CD4-positive, alpha-beta T cell treated with Interleukin-1 beta for 1 hour (primary cell): ENCODE measurements at regions not wholly inside any gene's neighbourhood (a gene's known extent, or its start where the extent isn't known, plus 50 kb on each side); places are given as distances from the start of the nearest gene placed in this dataset.
"Not testable (repeated sequence)": the region's sequence is repeated elsewhere in the genome, so short reads cannot be mapped to it uniquely, and the experiment has no call there.

ENCODE experiments used
- DNase-seq, 2 donors: peaks; one replicate each; pipeline ENCODE4 v3.0.0-alpha.2; 2020 to 2022

GRCh38 chr7:24436131-24436920 is 136.9 kb upstream of the PALS2 start:
- no peak for DNase-seq

DNA sequence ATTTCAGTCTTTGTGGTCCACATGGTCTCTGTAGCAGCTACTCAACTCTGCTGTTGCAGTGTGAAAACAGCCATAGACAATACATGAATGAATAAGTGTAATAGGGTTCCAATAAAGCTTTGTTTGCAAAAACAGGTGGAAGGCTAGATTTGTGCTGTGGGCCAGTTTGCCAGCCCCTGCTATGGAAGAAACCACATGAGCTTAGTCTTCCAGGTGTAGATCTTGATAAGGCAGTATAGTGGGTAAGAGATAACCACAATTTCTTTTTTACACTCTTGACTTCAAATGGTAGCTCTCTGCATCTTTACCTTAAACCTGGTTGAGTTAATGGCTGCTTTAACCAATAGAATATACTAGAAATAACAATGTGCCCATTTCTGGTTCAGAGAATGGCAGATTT is 135.0 kb upstream of the PALS2 start:
- DNase-seq: no peak

DNA sequence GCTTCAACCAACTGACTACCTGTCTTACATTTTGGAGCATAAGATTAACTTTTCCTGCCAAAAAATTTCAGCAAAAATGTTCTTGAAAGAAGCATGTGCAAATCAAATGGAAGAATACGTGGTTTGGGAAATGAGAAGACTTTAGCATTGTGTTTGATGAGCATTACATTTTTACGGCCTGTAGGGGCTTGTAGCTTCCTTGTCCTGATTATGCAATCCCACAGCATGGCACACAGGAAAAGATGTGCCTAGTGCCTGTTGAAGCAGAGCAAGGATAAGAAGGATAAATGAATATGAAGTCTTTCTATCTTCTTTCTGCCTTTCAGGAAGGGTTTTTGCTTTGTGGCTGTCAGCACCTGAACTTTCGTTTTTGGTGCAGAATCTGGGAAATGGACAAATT is 134.1 kb upstream of the PALS2 start:
- DNase-seq: not testable (repeated sequence)

- no peak for DNase-seq
Measured at GRCh38 chr7:24440892-24441291, 132.4 kb upstream of the PALS2 start.

DNA sequence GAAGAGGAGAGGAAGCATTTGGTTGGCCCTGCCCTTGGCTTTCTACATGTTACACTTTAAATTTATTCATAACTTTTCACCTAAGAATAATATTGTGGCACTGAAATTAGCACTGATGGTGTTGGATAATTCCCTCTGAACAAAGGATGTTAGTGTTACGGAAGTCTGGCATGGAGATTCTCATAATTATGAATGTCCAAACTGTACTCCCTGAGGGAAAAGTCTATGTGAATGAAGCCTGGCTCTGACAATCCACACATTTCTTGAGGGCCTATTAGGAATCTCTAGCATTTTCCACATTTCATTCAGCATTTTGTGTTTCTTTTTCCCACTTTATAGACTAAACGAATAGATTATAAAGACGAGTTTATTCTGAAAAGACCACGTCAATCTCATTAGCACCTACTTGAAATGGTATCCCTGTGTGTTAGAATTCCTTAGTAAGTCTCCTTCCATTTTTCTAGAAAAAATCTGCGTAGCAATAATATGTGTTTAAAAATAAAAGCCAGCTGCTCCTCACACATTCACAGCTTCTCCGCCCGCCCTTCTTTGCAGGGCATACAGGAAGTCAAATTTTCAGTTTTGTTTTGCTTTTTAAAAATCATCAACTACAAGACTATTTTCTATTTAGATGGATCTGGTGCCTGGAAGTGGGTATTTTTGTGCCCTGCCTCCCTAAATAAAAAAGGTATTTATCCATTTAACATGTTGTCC is 131.8 kb upstream of the PALS2 start:
- DNase-seq: peak in 1 of 2 donors; percentile 2

GRCh38 chr7:24442170-24442777 is 131.0 kb upstream of the PALS2 start:
- peak; percentile 1 to 12 for DNase-seq

- DNase-seq: no peak
Measured at GRCh38 chr7:24444666-24445440, 128.4 kb upstream of the PALS2 start.

GRCh38 chr7:24448038-24448437 is 125.2 kb upstream of the PALS2 start:
- no peak for DNase-seq

DNA sequence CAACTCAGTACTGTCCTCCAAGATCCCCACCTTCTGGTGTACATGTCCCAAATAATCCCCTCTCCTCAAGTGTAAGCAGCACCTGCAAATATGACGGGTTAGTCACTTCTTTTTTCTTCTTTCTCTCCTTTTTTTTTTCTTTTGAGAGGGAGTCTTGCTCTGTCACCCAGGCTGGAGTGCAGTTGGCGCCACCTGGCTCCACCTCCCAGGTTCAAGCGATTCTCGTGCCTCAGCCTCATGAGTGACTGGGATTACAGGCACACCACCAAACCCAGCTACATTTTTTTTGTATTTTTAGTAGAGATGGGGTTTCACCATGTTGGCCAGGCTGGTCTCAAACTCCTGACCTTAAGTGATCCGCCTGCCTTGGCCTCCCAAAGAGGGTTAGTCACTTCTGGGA is 123.8 kb upstream of the PALS2 start:
- not testable (repeated sequence) for DNase-seq

DNA sequence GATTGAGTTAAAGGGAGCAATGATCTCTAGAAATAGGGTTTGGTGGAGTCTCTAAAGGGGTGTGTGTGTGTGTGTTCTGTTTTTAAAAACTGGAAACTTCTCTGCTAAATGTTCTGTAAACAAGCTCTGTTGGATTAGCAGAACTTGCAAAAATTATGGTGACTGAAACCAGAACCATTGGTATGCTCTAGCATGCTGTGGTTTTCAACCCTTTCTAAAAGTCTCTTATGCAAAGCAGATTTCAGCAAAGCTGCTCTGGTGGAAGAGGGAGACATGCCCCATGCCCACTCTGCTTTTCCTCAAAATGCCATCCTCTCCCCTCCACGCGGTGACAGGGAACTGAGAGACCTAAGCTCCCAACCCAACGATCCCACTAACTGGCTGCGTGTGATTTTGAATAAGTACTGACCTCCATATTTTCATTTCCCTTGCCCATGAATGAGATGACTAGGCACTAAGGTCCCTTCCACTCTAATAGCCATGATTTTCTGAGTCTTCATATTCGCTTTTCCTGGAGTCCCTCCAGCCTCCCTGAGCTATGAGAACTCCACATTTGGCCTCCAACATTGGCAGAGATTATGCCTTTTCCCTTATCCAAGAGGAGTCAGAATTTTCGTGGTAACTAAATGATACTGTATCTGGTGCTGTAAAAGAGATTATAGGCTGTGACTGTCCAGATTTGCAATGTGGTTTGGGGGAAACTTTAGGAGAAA is 117.3 kb upstream of the PALS2 start:
- DNase-seq: no peak

DNA sequence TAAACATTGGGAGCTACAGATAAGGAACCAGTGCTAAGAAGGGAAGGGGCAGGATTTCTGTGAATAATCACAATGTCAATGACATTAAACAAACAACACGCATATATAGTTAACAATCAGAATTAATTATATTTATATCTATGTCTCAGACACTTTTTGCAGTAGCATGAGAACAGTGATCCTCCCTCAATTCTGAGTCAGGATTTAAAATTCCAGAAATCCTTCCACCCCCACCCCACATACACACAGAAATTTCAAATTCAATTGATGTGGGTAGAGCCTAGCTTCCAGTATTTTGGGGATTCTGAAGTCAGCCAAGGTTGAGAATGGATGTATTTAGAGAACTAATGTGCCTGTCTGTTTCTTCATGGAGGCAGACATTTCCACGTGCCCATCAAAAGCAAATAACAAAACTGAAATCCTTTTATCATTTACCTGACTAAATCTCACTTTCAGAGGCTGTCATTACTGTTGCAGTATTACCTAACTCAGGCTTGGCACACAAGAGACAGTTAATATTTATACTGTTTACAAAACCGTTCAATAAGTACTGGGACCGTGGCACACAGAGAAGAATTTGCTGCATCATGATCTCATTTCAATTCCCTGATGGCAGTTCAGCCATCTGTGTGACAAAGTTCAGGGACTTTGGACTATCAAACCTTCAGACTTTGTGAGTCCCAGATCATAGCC is 116.6 kb upstream of the PALS2 start:
- DNase-seq: no peak

- DNase-seq: no peak
Measured at GRCh38 chr7:24457219-24457558, 116.1 kb upstream of the PALS2 start.

GRCh38 chr7:24462117-24462516 is 111.1 kb upstream of the PALS2 start:
- DNase-seq: no peak

GRCh38 chr7:24462984-24463383 is 110.3 kb upstream of the PALS2 start:
- DNase-seq: no peak

DNA sequence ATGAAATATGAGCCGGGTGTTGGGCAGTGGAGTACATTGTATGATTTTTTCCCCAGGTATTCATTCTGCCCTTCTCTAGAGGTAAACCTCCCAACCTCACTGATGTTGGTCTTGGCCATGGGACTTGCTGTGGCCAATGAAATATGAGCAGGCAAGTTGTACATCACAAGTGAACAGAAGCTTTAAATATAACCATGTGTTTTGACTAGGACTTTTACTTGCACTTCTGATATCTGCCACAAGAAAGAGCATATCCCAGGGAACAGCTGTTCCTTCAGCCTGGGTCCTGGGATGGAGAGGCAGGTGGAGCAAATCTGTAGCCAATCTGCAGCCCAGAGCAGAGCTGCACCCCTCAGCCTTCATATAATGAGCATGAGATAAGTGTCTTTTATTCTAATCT is 109.8 kb upstream of the PALS2 start:
- no peak for DNase-seq

DNA sequence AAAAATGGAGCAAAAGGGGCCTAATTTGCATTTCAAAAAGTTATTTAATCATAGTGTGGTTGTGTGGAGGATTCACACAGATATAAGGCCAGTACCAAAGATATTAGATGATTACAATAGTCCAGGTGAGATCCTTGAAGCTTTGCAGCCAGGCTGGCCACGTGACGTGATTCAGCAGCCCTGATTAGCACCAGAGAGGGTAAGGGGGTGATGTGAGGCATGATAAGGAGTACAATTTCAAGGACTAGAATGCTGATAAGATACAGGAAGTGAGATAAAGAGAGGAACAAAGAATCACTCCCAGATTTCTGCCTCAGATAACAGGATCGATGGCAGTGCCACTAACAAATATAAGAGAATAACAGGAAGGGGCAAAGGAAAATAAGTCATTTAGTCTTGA is 108.4 kb upstream of the PALS2 start:
- no peak for DNase-seq

DNA sequence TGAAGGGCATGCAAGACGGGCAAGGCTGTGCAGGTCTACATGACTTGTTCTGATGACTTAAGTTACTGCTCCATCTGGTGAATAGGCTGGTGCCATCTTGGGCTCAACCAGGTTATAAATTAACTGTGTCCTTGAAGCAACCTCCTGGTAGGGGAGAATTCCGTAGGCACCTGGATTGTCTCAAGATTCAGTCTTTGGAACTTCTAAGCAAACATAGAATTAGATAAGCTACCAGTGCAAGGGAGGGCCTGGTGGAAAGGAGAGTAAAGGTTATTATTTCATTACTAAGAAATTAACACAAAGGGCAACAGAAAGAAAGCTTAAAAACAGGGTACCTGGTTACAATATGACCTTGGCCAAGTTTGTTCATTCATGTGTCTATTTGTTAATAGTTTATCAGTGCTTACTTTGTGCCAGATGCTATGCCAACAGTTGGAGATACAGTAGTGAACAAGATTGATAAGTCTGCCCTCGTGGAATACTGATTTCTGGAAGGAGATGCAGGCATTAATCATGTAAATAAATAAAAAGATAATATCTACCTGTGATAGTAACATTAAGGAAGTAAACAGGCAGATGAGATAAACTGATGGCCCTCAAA is 107.0 kb upstream of the PALS2 start:
- DNase-seq: no peak

- DNase-seq: no peak
Measured at GRCh38 chr7:24469118-24469517, 104.1 kb upstream of the PALS2 start.

GRCh38 chr7:24472093-24472492 is 101.2 kb upstream of the PALS2 start:
- DNase-seq: no peak

- no peak for DNase-seq
Measured at GRCh38 chr7:24475166-24475961, 97.9 kb upstream of the PALS2 start.

DNA sequence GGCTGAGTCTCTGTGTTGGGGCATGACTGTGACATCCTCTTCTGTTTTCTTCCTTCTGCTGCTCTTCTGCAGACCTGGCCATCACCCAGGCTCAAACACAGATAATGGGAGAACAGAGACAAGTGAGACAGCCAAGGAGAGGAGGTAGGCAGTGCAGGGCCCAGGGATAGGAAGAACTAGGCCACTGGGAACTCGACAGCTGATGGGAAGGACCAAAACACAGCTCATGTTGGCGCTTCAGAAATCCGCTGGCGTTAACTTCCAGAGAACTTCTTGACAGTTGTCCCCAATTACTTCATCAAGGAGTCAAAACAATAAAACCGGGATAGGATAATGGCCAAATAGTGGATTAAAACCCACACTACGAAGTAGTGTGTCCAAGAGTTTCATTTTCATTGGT is 97.0 kb upstream of the PALS2 start:
- no peak for DNase-seq
